ENCODE measurements at regions not wholly inside any gene's neighbourhood (a gene's known extent, or its start where the extent isn't known, plus 50 kb on each side); places are given as distances from the start of the nearest gene placed in this dataset.

- CTCF ChIA-PET, result no interaction called here
- no peak overlapping the region for H3K4me3 ChIP-seq (ENCODE audit: low read depth, low read length)
- POLR2A ChIA-PET, result no interaction called here
- DNase-seq (ENCODE audit: low read depth, low spot score), result no peak
- TF ChIP-seq CTCF (IDR thresholded peaks at IDR 0.05; ENCODE audit: insufficient read depth, low read length, missing control alignments), result no peak
Measured at GRCh38 chr5:99817796-99818195, 717.4 kb upstream of the FAM174A start.

- CTCF ChIA-PET, result no interaction called here
- POLR2A ChIA-PET, result no interaction called here
- no peak for TF ChIP-seq CTCF (IDR thresholded peaks at IDR 0.05; ENCODE audit: insufficient read depth, low read length, missing control alignments)
- H3K4me3 ChIP-seq (ENCODE audit: low read depth, low read length), result no peak overlapping the region
- no peak for DNase-seq (ENCODE audit: low read depth, low spot score)
Measured at GRCh38 chr5:99814321-99815063, 720.7 kb upstream of the FAM174A start.

GRCh38 chr5:99808657-99809230 lies 726.4 kb upstream of the FAM174A start:
- no peak for DNase-seq (ENCODE audit: low read depth, low spot score)
- CTCF ChIA-PET, result no interaction called here
- H3K4me3 ChIP-seq (ENCODE audit: low read depth, low read length), result no peak overlapping the region
- TF ChIP-seq CTCF (IDR thresholded peaks at IDR 0.05; ENCODE audit: insufficient read depth, low read length, missing control alignments), result no peak
- POLR2A ChIA-PET, result no interaction called here

GRCh38 chr5:99807346-99807745 lies 727.8 kb upstream of the FAM174A start:
- DNase-seq (ENCODE audit: low read depth, low spot score), result no peak
- H3K4me3 ChIP-seq (ENCODE audit: low read depth, low read length), result no peak overlapping the region
- TF ChIP-seq CTCF (IDR thresholded peaks at IDR 0.05; ENCODE audit: insufficient read depth, low read length, missing control alignments), result no peak
- POLR2A ChIA-PET, result no interaction called here
- CTCF ChIA-PET, result no interaction called here

DNA sequence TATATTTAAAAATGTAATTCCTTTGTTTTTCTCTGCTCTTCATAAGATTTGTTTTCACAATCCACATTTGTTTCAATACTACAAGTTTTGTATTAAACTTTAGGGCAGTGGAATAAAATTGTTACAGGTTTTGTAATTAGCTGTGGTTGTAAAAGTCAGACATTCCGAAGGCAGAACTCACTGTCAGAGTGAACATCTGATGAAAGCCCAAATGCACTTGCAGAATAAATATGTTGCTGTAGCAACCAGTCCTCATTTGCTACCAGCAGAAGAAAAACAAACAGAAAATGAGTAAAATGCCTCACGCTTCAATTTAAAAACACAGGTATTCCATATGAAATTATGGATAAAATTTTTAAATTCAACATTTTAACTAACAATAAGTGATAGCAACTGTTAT lies 740.1 kb upstream of the FAM174A start:
- DNase-seq (ENCODE audit: low read depth, low spot score), result no peak
- ChIA-PET POLR2A (no interaction called here), CTCF (no interaction called here)
- H3K4me3 ChIP-seq (ENCODE audit: low read depth, low read length), result no peak overlapping the region
- TF ChIP-seq CTCF (IDR thresholded peaks at IDR 0.05; ENCODE audit: insufficient read depth, low read length, missing control alignments), result no peak

DNA sequence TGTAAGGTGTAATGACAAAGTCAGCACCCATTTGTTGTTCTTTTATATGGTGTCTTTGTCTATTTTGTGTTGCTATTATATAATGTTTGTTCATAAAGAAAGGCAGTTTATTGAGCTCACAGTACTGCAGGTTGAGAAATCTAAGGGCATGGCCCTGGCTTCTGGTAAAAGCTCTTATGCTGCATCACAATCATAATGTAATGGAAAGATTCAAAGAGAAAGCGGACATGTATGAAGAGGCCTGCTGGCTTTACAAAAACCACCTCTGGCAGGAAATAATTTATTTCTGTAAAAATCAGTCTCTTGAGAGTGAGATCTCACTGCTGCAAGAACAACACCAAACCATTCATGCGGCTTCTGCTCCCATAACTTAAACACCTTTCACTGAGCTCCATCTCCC lies 746.7 kb upstream of the FAM174A start:
- no peak overlapping the region for H3K4me3 ChIP-seq (ENCODE audit: low read depth, low read length)
- ChIA-PET CTCF (no interaction called here), POLR2A (no interaction called here)
- no peak for TF ChIP-seq CTCF (IDR thresholded peaks at IDR 0.05; ENCODE audit: insufficient read depth, low read length, missing control alignments)
- no peak for DNase-seq (ENCODE audit: low read depth, low spot score)

Measured in AG04449 (cell line).